NCI-H2227 treated with DMSO at 0.1 percent for 48 hours (cell line): ENCODE measurements at regions not wholly inside any gene's neighbourhood (a gene's known extent, or its start where the extent isn't known, plus 50 kb on each side); places are given as distances from the start of the nearest gene placed in this dataset.
"Not testable (repeated sequence)": the region's sequence is repeated elsewhere in the genome, so short reads cannot be mapped to it uniquely, and the experiment has no call there.

Experiments
- DNase-seq: peaks from one replicate; lab custom pipeline; 2025; lab: John Stamatoyannopoulos, UW

GRCh38 chr6:12546410-12547002 is 170.1 kb upstream of the PHACTR1 start:
- no peak for DNase-seq

GRCh38 chr6:12548526-12548925 is 168.0 kb upstream of the PHACTR1 start:
- no peak for DNase-seq

GRCh38 chr6:12549445-12549844 is 167.1 kb upstream of the PHACTR1 start:
- DNase-seq: not testable (repeated sequence)

GRCh38 chr6:12554820-12555219 is 161.7 kb upstream of the PHACTR1 start:
- DNase-seq: not testable (repeated sequence)

GRCh38 chr6:12555267-12555666 is 161.3 kb upstream of the PHACTR1 start:
- no peak for DNase-seq

GRCh38 chr6:12555781-12556180 is 160.8 kb upstream of the PHACTR1 start:
- no peak for DNase-seq

GRCh38 chr6:12557765-12558164 is 158.8 kb upstream of the PHACTR1 start:
- DNase-seq: no peak

GRCh38 chr6:12560315-12560714 is 156.3 kb upstream of the PHACTR1 start:
- DNase-seq: no peak

GRCh38 chr6:12566618-12567123 is 149.9 kb upstream of the PHACTR1 start:
- DNase-seq: no peak

GRCh38 chr6:12567682-12568081 is 148.9 kb upstream of the PHACTR1 start:
- DNase-seq: no peak

- DNase-seq: no peak
Observed at GRCh38 chr6:12569646-12570045, 146.9 kb upstream of the PHACTR1 start.

GRCh38 chr6:12570461-12571030 is 146.0 kb upstream of the PHACTR1 start:
- no peak for DNase-seq

- no peak for DNase-seq
Observed at GRCh38 chr6:12572896-12573827, 143.4 kb upstream of the PHACTR1 start.

- no peak for DNase-seq
Observed at GRCh38 chr6:12575961-12576360, 140.6 kb upstream of the PHACTR1 start.

- DNase-seq: no peak
Observed at GRCh38 chr6:12576389-12576788, 140.2 kb upstream of the PHACTR1 start.

- DNase-seq: no peak
Observed at GRCh38 chr6:12577124-12577850, 139.3 kb upstream of the PHACTR1 start.

- no peak for DNase-seq
Observed at GRCh38 chr6:12578097-12578496, 138.5 kb upstream of the PHACTR1 start.

GRCh38 chr6:12578751-12579150 is 137.8 kb upstream of the PHACTR1 start:
- DNase-seq: no peak

GRCh38 chr6:12580290-12580689 is 136.3 kb upstream of the PHACTR1 start:
- DNase-seq: no peak

- DNase-seq: no peak
Observed at GRCh38 chr6:12582421-12583110, 134.0 kb upstream of the PHACTR1 start.

- DNase-seq: no peak
Observed at GRCh38 chr6:12584631-12585405, 131.7 kb upstream of the PHACTR1 start.
